ENCODE measurements at regions not wholly inside any gene's neighbourhood (a gene's known extent, or its start where the extent isn't known, plus 50 kb on each side); places are given as distances from the start of the nearest gene placed in this dataset.

- no peaks in the 10 kb centered on the region for H3K4me1 ChIP-seq (ENCODE audit: low read depth)
- H3K27me3 ChIP-seq: no peaks in the 10 kb centered on the region
- no peak for TF ChIP-seq CTCF (IDR thresholded peaks at IDR 0.05; ENCODE audit: low read depth, low read length)
- H3K36me3 ChIP-seq: no peaks in the 10 kb centered on the region
- H3K9me3 ChIP-seq (ENCODE audit: low read depth): no peaks in the 10 kb centered on the region
- DNase-seq (ENCODE audit: low read depth in 1 of 2, low spot score in 1 of 2): no peak
- H3K4me3 ChIP-seq: no peak overlapping the region
- no peak overlapping the region for H3K27ac ChIP-seq
Measured at GRCh38 chr20:48302844-48303542, 517.7 kb upstream of the SULF2 start.

- no peaks in the 10 kb centered on the region for H3K36me3 ChIP-seq
- TF ChIP-seq CTCF (IDR thresholded peaks at IDR 0.05; ENCODE audit: low read depth, low read length): no peak
- no peaks in the 10 kb centered on the region for H3K27me3 ChIP-seq
- H3K4me3 ChIP-seq: no peak overlapping the region
- DNase-seq (ENCODE audit: low read depth in 1 of 2, low spot score in 1 of 2): no peak
- no peaks in the 10 kb centered on the region for H3K4me1 ChIP-seq (ENCODE audit: low read depth)
- H3K9me3 ChIP-seq (ENCODE audit: low read depth): no peaks in the 10 kb centered on the region
- H3K27ac ChIP-seq: no peak overlapping the region
Measured at GRCh38 chr20:48302149-48302548, 516.9 kb upstream of the SULF2 start.

GRCh38 chr20:48301189-48301588 lies 515.9 kb upstream of the SULF2 start:
- Histone ChIP-seq H3K9me3 (ENCODE audit: low read depth) (no peaks in the 10 kb centered on the region), H3K27ac (no peak overlapping the region), H3K27me3 (no peaks in the 10 kb centered on the region), H3K4me1 (ENCODE audit: low read depth) (peaks cover 1% of the 10 kb centered on the region), H3K4me3 (no peak overlapping the region), H3K36me3 (no peaks in the 10 kb centered on the region)
- no peak for TF ChIP-seq CTCF (IDR thresholded peaks at IDR 0.05; ENCODE audit: low read depth, low read length)
- no peak for DNase-seq (ENCODE audit: low read depth in 1 of 2, low spot score in 1 of 2)

- peaks cover 7% of the 10 kb centered on the region for H3K4me1 ChIP-seq (ENCODE audit: low read depth)
- no peaks in the 10 kb centered on the region for H3K27me3 ChIP-seq
- no peak for TF ChIP-seq CTCF (IDR thresholded peaks at IDR 0.05; ENCODE audit: low read depth, low read length)
- no peaks in the 10 kb centered on the region for H3K36me3 ChIP-seq
- no peaks in the 10 kb centered on the region for H3K9me3 ChIP-seq (ENCODE audit: low read depth)
- H3K27ac ChIP-seq: no peak overlapping the region
- no peak for DNase-seq (ENCODE audit: low read depth in 1 of 2, low spot score in 1 of 2)
- no peak overlapping the region for H3K4me3 ChIP-seq
Measured at GRCh38 chr20:48300529-48300928, 515.2 kb upstream of the SULF2 start.

GRCh38 chr20:48298851-48299484 lies 513.7 kb upstream of the SULF2 start:
- peak in 1 of 2 donors; percentile 97 for DNase-seq (ENCODE audit: low read depth in 1 of 2, low spot score in 1 of 2)
- no peak overlapping the region for H3K4me3 ChIP-seq
- H3K36me3 ChIP-seq: no peaks in the 10 kb centered on the region
- no peaks in the 10 kb centered on the region for H3K27me3 ChIP-seq
- TF ChIP-seq CTCF (IDR thresholded peaks at IDR 0.05; ENCODE audit: low read depth, low read length): no peak
- no peak overlapping the region for H3K27ac ChIP-seq
- H3K4me1 ChIP-seq (ENCODE audit: low read depth): peaks cover 22% of the 10 kb centered on the region
- no peaks in the 10 kb centered on the region for H3K9me3 ChIP-seq (ENCODE audit: low read depth)
